ENCODE measurements at regions not wholly inside any gene's neighbourhood (a gene's known extent, or its start where the extent isn't known, plus 50 kb on each side); places are given as distances from the start of the nearest gene placed in this dataset.

DNA sequence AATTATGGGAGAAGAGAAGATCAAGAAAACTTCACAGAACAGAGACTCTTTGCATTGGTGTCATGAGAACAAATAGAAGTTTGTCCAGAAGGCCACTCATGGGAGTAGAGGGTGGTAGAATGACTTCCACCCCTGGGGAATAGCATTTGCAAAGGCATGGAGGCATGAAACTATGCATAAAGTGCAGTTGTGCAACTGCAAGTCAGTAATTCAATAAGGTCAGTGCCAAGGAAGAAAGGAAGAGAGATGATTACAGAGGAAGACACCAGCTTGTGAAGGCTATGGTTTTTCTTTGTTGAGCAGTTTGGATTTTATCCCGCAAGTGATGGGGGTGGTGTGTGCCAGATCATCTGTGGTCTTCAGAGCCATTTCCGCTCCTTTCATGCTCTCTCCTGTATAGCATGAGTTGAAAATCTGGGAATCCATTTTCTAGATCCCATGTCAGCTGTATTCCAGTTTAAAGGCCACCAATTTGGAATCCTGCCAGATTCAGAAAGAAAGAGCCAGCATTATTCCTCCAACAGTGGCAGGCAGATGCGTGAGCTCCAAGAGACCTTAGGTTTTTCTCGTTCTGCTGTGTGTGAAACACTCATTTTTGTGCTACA lies 67.6 kb upstream of the GRIN2B start:
- DNase-seq (ENCODE audit: low spot score): no peak
- 74% methylated on average over 4 of the region's 4 CpGs for WGBS
- H3K36me3 ChIP-seq (ENCODE audit: control insufficient read depth in 4 of 4, insufficient read depth in 3 of 4, low read depth in 1 of 4, low read length in 3 of 4): no peaks in the 10 kb centered on the region
- H3K4me3 ChIP-seq (ENCODE audit: low read depth in 1 of 3, low read length in 3 of 3): no peak overlapping the region
- no peak overlapping the region for H3K27ac ChIP-seq (ENCODE audit: low read depth in 1 of 2, low read length in 2 of 2)
- no peak overlapping the region for H3K9ac ChIP-seq (ENCODE audit: low read depth in 1 of 2, low read length in 2 of 2)
- TF ChIP-seq SP1 (IDR thresholded peaks at IDR 0.05) (no peak), NR2F2 (IDR thresholded peaks at IDR 0.05) (no peak)
- TF ChIP-seq, protein P1, sequence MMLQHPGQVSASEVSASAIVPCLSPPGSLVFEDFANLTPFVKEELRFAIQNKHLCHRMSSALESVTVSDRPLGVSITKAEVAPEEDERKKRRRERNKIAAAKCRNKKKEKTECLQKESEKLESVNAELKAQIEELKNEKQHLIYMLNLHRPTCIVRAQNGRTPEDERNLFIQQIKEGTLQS (IDR thresholded peaks at IDR 0.05): no peak
- no peaks in the 10 kb centered on the region for H3K9me3 ChIP-seq (ENCODE audit: control insufficient read depth in 4 of 4, low read length in 3 of 4)
- H3K4me1 ChIP-seq (ENCODE audit: control insufficient read depth in 4 of 4, insufficient read depth in 4 of 4, low read length in 3 of 4): no peaks in the 10 kb centered on the region
- no peaks in the 10 kb centered on the region for H3K27me3 ChIP-seq (ENCODE audit: control insufficient read depth in 4 of 4, insufficient read depth in 4 of 4, low read length in 3 of 4)

DNA sequence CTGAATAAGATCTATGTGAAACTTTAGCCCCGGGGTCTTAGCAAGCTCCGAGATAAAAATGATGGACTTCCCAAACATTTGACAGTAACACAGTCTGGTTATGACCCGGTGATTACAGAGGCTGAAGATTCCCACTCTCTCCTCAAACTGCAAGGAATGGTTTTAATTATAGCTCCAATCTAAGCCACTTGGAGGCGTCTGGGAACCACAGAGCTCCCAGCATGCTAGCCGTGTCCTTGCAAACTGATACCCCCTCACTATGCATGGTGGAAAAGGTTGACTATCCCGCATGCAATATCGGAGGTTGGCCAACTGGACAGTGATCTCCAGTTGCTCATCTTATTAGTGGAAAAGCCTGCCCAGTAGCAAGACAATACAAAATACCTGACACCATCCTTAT lies 76.5 kb upstream of the GRIN2B start:
- H3K9ac ChIP-seq (ENCODE audit: low read depth in 1 of 2, low read length in 2 of 2): no peak overlapping the region
- no peak overlapping the region for H3K27ac ChIP-seq (ENCODE audit: low read depth in 1 of 2, low read length in 2 of 2)
- DNase-seq (ENCODE audit: low spot score): no peak
- no peak for TF ChIP-seq HNF4G (IDR thresholded peaks at IDR 0.05)
- TF ChIP-seq TAF1 (conservative IDR thresholded peaks at IDR 0.05): no peak
- TF ChIP-seq, protein P1 (IDR thresholded peaks at IDR 0.05): no peak
- no peak for TF ChIP-seq GABPA (IDR thresholded peaks at IDR 0.05 in 1 of 2, conservative IDR thresholded peaks at IDR 0.05 in 1 of 2)
- no peak for TF ChIP-seq SP1 (IDR thresholded peaks at IDR 0.05)
- no peak for TF ChIP-seq RXRA (IDR thresholded peaks at IDR 0.05)
- TF ChIP-seq, protein P2, sequence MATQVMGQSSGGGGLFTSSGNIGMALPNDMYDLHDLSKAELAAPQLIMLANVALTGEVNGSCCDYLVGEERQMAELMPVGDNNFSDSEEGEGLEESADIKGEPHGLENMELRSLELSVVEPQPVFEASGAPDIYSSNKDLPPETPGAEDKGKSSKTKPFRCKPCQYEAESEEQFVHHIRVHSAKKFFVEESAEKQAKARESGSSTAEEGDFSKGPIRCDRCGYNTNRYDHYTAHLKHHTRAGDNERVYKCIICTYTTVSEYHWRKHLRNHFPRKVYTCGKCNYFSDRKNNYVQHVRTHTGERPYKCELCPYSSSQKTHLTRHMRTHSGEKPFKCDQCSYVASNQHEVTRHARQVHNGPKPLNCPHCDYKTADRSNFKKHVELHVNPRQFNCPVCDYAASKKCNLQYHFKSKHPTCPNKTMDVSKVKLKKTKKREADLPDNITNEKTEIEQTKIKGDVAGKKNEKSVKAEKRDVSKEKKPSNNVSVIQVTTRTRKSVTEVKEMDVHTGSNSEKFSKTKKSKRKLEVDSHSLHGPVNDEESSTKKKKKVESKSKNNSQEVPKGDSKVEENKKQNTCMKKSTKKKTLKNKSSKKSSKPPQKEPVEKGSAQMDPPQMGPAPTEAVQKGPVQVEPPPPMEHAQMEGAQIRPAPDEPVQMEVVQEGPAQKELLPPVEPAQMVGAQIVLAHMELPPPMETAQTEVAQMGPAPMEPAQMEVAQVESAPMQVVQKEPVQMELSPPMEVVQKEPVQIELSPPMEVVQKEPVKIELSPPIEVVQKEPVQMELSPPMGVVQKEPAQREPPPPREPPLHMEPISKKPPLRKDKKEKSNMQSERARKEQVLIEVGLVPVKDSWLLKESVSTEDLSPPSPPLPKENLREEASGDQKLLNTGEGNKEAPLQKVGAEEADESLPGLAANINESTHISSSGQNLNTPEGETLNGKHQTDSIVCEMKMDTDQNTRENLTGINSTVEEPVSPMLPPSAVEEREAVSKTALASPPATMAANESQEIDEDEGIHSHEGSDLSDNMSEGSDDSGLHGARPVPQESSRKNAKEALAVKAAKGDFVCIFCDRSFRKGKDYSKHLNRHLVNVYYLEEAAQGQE (IDR thresholded peaks at IDR 0.05): no peak
- TF ChIP-seq HNF4A (conservative IDR thresholded peaks at IDR 0.05): no peak
- no peak for TF ChIP-seq RAD21 (IDR thresholded peaks at IDR 0.05)
- TF ChIP-seq, protein P3, sequence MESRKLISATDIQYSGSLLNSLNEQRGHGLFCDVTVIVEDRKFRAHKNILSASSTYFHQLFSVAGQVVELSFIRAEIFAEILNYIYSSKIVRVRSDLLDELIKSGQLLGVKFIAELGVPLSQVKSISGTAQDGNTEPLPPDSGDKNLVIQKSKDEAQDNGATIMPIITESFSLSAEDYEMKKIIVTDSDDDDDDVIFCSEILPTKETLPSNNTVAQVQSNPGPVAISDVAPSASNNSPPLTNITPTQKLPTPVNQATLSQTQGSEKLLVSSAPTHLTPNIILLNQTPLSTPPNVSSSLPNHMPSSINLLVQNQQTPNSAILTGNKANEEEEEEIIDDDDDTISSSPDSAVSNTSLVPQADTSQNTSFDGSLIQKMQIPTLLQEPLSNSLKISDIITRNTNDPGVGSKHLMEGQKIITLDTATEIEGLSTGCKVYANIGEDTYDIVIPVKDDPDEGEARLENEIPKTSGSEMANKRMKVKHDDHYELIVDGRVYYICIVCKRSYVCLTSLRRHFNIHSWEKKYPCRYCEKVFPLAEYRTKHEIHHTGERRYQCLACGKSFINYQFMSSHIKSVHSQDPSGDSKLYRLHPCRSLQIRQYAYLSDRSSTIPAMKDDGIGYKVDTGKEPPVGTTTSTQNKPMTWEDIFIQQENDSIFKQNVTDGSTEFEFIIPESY (IDR thresholded peaks at IDR 0.05): no peak
- TF ChIP-seq, protein P4, sequence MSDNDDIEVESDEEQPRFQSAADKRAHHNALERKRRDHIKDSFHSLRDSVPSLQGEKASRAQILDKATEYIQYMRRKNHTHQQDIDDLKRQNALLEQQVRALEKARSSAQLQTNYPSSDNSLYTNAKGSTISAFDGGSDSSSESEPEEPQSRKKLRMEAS (IDR thresholded peaks at IDR 0.05): no peak
- TF ChIP-seq EGR1 (IDR thresholded peaks at IDR 0.05; ENCODE audit: low read depth in 2 of 2): no peak
- TF ChIP-seq, protein P5, sequence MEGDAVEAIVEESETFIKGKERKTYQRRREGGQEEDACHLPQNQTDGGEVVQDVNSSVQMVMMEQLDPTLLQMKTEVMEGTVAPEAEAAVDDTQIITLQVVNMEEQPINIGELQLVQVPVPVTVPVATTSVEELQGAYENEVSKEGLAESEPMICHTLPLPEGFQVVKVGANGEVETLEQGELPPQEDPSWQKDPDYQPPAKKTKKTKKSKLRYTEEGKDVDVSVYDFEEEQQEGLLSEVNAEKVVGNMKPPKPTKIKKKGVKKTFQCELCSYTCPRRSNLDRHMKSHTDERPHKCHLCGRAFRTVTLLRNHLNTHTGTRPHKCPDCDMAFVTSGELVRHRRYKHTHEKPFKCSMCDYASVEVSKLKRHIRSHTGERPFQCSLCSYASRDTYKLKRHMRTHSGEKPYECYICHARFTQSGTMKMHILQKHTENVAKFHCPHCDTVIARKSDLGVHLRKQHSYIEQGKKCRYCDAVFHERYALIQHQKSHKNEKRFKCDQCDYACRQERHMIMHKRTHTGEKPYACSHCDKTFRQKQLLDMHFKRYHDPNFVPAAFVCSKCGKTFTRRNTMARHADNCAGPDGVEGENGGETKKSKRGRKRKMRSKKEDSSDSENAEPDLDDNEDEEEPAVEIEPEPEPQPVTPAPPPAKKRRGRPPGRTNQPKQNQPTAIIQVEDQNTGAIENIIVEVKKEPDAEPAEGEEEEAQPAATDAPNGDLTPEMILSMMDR (IDR thresholded peaks at IDR 0.05; ENCODE audit: low read depth, low read length, missing input control): no peak
- no peak for TF ChIP-seq FOXA1 (IDR thresholded peaks at IDR 0.05)
- no peak for TF ChIP-seq YY1 (IDR thresholded peaks at IDR 0.05)
- TF ChIP-seq NR2F2 (IDR thresholded peaks at IDR 0.05): no peak
- TF ChIP-seq FOXA2 (IDR thresholded peaks at IDR 0.05): no peak
- TF ChIP-seq JUND (IDR thresholded peaks at IDR 0.05): no peak
- no peaks in the 10 kb centered on the region for H3K27me3 ChIP-seq (ENCODE audit: control insufficient read depth in 4 of 4, insufficient read depth in 4 of 4, low read length in 3 of 4)
- H3K9me3 ChIP-seq (ENCODE audit: control insufficient read depth in 4 of 4, low read length in 3 of 4): no peaks in the 10 kb centered on the region
- no peak overlapping the region for H3K4me3 ChIP-seq (ENCODE audit: low read depth in 1 of 3, low read length in 3 of 3)
- H3K4me1 ChIP-seq (ENCODE audit: control insufficient read depth in 4 of 4, insufficient read depth in 4 of 4, low read length in 3 of 4): no peaks in the 10 kb centered on the region
- H3K36me3 ChIP-seq (ENCODE audit: control insufficient read depth in 4 of 4, insufficient read depth in 3 of 4, low read depth in 1 of 4, low read length in 3 of 4): no peaks in the 10 kb centered on the region
- 67% methylated on average over 7 of the region's 7 CpGs for WGBS

Data from liver (tissue), 8 donors.